GM12892 (cell line): ENCODE measurements at regions not wholly inside any gene's neighbourhood (a gene's known extent, or its start where the extent isn't known, plus 50 kb on each side); places are given as distances from the start of the nearest gene placed in this dataset.

Source experiments
- POLR2A ChIP-seq: IDR thresholded peaks from 2 replicates; pipeline ENCODE4 v1.6.1; 2011; ENCODE audit warnings: low read depth, low read length, control low read depth
- POLR2AphosphoS5 ChIP-seq: IDR thresholded peaks from 2 replicates; pipeline ENCODE4 v1.6.1; 2011; ENCODE audit warnings: low read depth, low read length, control low read depth
- TAF1 ChIP-seq: IDR thresholded peaks from 2 replicates; pipeline ENCODE4 v1.6.1; 2011; ENCODE audit warnings: low read depth, mild to moderate bottlenecking, control low read depth, low read length, borderline replicate concordance

GRCh38 chr2:128403814-128404708 lies 85.4 kb upstream of the HS6ST1 start:
- TF ChIP-seq POLR2A = no peak
- no peak for TF ChIP-seq TAF1
- TF ChIP-seq POLR2AphosphoS5 = no peak
